ENCODE measurements at regions not wholly inside any gene's neighbourhood (a gene's known extent, or its start where the extent isn't known, plus 50 kb on each side); places are given as distances from the start of the nearest gene placed in this dataset.
"Not testable (repeated sequence)": the region's sequence is repeated elsewhere in the genome, so short reads cannot be mapped to it uniquely, and the experiment has no call there.

GRCh38 chr12:4152145-4152795, 121.3 kb upstream of the CCND2 start:
- no peak for TF ChIP-seq CTCF (IDR thresholded peaks at IDR 0.05; ENCODE audit: insufficient read depth, low read length)

GRCh38 chr12:4151362-4152121, 122.0 kb upstream of the CCND2 start:
- H3K4me3 ChIP-seq (ENCODE audit: low read depth, low read length): no peak overlapping the region
- TF ChIP-seq CTCF (IDR thresholded peaks at IDR 0.05; ENCODE audit: insufficient read depth, low read length): no peak
- DNase-seq (ENCODE audit: low read depth): no peak

More at GRCh38 chr12:4152145-4152795, 121.3 kb upstream of the CCND2 start:
- H3K4me3 ChIP-seq (ENCODE audit: low read depth, low read length): no peak overlapping the region
- DNase-seq (ENCODE audit: low read depth): no peak

GRCh38 chr12:4150355-4150754, 123.2 kb upstream of the CCND2 start:
- not testable (repeated sequence) for H3K4me3 ChIP-seq (ENCODE audit: low read depth, low read length); DNase-seq (ENCODE audit: low read depth)

GRCh38 chr12:4148418-4149056, 125.0 kb upstream of the CCND2 start:
- no peak for DNase-seq (ENCODE audit: low read depth)
- no peak overlapping the region for H3K4me3 ChIP-seq (ENCODE audit: low read depth, low read length)
- TF ChIP-seq CTCF (IDR thresholded peaks at IDR 0.05; ENCODE audit: insufficient read depth, low read length): no peak

GRCh38 chr12:4147031-4147481, 126.5 kb upstream of the CCND2 start:
- TF ChIP-seq CTCF (IDR thresholded peaks at IDR 0.05; ENCODE audit: insufficient read depth, low read length): no peak
- no peak for DNase-seq (ENCODE audit: low read depth)
- no peak overlapping the region for H3K4me3 ChIP-seq (ENCODE audit: low read depth, low read length)

- no peak overlapping the region for H3K4me3 ChIP-seq (ENCODE audit: low read depth, low read length)
- DNase-seq (ENCODE audit: low read depth): no peak
- TF ChIP-seq CTCF (IDR thresholded peaks at IDR 0.05; ENCODE audit: insufficient read depth, low read length): no peak
Observed at GRCh38 chr12:4145990-4146859, 127.3 kb upstream of the CCND2 start.

Data from fibroblast of the aortic adventitia (primary cell).